GM19043 (cell line): ENCODE measurements at regions not wholly inside any gene's neighbourhood (a gene's known extent, or its start where the extent isn't known, plus 50 kb on each side); places are given as distances from the start of the nearest gene placed in this dataset.

ENCODE experiments used
- ATAC-seq: cut with Tn5 transposase; IDR thresholded peaks from one replicate; pipeline ENCODE4 v1.9.1; 2021; ENCODE audit warnings: low read depth; ENCODE audit not compliant: unreplicated experiment

- ATAC-seq: no peak
Measured at GRCh38 chr11:119523539-119524157, 100.7 kb upstream of the THY1 start.

GRCh38 chr11:119522609-119523008 is 99.6 kb upstream of the THY1 start:
- ATAC-seq: no peak

DNA sequence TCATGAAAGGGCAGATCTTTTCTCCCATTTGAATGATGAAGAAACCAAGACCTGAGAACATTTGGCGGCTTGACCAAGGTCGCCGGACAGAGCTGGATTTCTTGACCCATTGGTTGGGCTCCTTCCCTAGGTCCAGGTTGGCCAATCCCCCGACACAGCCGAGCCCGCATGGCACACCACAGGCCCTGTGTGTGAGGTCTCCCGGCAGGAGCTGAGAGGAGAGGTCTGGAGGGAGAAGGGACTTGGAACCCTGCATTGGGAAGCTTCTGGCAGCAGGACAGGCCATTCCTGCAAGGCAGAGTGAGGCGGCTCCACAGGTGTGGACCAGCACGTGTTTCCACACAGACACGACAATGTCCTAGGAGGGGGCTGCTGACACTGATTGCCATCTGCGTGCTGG is 98.6 kb upstream of the THY1 start:
- ATAC-seq: no peak

DNA sequence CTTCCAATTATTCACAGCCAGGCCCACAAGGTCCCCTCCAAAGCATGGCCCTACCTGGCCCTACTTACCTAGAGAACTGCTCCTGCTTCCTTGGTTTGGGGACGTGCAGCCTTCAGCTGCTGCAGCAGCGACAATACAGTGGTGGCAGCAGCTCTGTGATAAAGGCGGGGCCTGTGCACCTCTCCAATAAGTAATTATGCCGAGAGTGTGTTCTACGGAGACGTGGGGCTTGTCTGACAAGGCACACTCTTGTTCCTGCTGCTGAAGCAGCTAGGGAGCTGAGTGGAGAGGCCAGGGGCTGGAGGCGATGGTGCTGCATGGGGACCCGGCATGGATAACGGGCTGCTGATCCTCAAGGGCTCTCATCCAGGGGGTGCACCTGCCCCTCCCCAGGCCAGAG is 98.0 kb upstream of the THY1 start:
- ATAC-seq: no peak

DNA sequence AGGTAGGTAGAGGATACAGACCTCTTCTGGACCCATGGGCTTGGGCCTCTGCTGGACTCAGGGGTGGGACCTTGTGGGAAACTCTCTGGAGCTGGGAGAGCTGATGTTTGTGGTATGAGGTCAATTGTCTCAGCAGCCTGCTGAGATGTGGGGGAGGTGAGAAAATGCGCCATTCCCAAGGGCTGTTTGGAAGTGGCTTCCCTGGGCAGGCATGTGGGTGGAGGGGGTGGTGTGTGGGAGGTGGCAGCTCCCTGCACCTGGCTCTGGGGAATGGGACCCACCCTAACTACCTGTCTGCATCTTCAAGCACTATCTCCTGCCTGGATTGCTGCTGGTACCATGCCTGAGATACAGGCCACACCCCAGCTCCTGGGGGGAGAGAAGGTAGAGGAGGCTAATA is 97.4 kb upstream of the THY1 start:
- ATAC-seq: no peak

- no peak for ATAC-seq
Measured at GRCh38 chr11:119519796-119520195, 96.8 kb upstream of the THY1 start.

DNA sequence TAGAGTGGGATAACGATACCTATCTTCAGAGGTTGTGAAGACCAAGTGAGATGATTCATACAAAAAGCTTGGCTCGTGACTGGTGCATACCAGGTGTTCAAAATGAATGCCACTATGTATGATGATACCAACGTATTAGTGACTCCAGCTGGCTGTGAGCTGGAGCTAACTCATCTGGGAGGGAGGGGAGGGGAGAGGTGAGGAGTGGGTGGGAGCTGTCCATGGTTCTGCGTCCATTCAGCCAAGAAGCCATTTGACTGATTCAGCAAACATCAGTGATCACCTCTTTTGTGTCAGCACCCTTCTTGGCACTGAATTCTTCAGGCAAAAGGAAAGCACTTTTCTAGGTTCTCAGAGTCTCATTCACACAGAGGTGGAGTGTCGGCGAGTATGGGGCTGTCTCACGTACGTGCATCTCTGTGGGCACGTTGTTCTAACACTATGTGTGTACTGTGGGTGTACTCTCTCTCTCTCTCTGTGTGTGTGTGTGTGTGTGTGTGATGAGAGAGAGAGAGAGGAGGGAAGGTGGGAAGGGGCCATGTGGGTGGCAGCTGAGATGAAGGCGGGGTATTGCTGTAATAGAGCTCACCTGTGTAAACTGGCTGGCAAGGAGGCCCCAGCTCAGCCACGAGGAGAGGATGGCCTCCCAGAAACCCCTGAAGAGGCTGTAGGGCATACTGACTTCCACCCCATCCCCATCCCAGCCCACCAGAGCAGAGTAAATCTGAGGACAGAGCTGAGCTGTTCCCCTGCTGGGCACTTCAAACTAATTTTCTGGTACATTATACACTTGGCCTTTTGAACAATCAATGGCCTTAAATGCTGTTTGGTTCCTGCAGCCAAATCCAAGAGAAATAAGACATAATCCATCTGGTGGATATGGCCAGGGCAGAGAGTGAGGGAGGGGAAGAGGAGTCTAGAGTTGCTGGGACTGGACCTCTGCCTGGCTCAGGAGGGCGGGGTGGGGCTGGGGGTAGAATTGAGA is 96.1 kb upstream of the THY1 start:
- no peak for ATAC-seq

DNA sequence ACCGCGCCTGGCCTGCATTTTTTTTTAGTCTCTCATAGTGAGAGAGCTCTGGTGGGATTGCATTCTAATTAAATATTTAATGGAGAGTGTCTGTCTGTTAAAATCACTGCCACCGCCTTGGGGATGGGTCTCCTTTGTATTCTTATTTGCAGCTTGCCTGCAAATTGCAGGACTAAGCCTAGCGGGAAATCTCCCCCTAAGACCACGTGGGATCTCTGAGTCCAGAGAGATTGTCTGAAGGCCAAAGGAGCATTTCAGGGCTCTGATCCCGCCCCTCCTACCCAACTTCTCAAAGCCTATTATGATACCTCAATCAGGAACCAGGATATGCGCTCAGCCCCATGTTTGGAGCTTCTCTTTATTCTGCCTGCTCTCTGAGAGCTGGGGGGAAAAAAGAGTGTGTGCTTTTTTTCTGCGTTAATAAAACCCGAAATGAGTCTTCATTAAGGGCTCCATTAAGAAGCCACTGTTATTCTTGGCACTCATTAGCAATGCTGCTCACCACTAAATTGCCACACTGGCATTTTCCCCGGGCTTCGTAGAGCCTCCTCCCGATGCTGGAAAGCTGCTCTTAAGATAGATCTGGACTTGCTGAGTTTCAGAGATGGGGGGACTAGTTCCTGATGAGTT is 92.9 kb upstream of the THY1 start:
- ATAC-seq: no peak

DNA sequence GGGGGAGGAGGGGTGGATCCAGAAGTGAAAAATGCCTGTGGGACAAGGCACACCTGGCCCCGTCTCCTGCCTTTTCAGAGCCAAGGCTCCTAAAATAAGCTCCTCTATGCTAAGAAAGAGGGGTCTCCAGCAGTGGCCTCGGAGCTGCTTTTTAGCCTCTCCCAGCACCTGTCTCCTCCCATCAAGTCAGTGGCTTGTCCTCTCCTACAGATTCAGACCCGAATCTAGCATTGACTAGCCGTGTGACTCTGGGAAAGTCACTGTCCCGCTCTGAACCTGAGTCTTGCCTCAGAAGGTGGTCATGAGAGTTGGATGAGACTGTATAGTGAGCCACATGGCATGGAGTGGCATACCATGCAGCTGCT is 90.8 kb upstream of the THY1 start:
- no peak for ATAC-seq

DNA sequence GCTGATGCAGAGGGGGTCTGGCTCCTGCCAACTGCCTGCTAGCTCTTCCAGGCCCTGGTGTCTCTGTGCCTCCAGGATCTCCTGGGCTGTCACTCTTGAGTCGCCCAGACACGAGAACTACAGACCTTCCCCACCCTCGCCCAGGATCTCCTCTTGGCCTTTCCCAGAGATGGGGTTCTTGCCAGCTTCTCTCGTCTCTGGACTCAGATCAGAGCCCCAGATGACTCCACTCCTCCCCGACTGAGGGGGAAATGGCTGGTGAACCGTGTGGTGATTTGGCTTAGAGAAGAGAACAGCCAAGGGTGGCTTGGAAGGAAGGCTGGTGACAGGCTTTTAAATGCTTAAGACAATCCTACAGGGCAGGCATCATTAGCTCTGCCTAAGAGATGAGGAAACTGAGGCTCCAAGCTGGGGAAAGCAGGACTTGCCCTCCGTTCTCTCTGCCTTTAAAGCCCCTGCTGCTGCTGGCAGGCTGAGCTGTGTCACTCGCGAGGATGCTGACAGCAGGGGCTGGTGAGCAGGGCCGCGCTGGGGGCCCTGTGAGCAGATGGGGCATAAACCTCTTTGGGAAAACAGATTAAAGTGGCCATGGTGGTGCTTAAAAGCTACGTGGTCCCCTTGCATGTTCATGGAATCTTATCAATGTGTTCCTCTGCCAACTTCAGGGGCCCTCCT is 90.3 kb upstream of the THY1 start:
- no peak for ATAC-seq

- peak; percentile 47 for ATAC-seq
Measured at GRCh38 chr11:119512369-119512768, 89.4 kb upstream of the THY1 start.

- ATAC-seq: no peak
Measured at GRCh38 chr11:119511614-119512306, 88.8 kb upstream of the THY1 start.

- peak; percentile 87 for ATAC-seq
Measured at GRCh38 chr11:119509969-119510401, 87.0 kb upstream of the THY1 start.

DNA sequence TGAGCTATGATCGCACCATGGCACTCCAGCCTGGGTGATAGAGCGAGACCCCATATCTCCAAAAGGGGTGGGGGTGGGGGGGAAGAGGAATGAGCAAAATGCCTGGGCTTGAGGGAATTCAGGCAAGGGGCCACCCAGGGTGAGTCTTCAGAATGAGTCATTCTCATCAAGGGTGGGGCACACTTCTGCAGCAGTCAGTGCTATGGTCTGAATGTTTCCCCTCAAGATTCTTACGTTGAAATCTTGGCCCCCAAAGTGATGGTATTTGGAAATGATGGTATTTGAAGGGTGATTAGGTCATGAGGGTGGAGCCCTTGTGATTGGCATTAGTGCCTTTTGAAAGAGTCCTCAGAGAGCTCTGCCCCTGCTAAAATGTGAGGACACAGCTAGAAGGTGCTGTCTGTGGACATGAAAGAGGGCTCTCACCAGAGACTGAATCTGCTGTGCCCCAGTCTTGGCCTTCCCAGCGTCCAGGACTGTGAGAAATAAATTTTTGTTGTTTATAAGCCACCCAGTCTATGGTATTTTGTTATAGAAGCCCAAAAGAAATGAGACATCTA is 86.4 kb upstream of the THY1 start:
- no peak for ATAC-seq

- no peak for ATAC-seq
Measured at GRCh38 chr11:119506436-119506835, 83.5 kb upstream of the THY1 start.

- no peak for ATAC-seq
Measured at GRCh38 chr11:119505861-119506260, 82.9 kb upstream of the THY1 start.

GRCh38 chr11:119505071-119505470 is 82.1 kb upstream of the THY1 start:
- no peak for ATAC-seq

DNA sequence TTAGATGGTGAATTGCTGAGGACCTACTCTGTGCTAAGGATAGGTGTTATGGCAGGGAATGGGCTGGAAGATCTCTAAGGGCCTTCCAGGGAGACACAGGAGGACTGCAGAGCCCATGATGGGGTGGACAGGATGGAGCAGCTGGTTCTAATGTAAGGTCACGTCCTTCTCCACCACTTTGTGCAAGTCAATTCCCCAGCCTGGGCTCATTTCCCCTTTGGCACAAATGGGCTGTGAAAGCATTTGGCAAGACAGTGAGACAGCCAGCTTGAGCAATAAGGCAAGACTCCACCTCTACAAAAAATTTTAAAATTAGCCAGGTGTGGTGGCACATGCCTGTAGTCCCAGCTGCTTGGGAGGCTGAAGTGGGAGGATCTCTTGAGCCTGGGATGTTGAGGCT is 81.4 kb upstream of the THY1 start:
- ATAC-seq: no peak

GRCh38 chr11:119501777-119502405 is 78.9 kb upstream of the THY1 start:
- no peak for ATAC-seq

DNA sequence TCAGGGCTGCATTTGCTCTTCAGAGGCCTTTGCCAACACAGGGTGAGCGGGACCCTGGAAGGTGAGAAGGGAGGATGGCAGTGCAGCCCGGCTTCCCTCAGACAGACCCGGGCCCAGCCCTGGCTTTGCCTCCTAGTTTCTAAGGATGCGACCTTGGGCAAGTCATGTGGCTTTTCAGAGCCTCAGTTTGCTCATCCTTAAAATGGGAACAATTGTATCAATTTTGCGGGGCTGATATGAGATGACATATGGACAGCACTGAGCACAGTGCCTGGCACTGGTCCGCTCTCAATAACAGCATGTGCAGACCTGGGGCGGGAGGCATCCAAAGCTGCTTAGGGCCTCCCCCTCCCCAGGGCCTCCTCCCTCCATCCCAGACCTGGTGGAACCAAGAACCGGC is 74.7 kb upstream of the THY1 start:
- ATAC-seq: no peak
